ENCODE measurements at regions not wholly inside any gene's neighbourhood (a gene's known extent, or its start where the extent isn't known, plus 50 kb on each side); places are given as distances from the start of the nearest gene placed in this dataset.

GRCh38 chr2:64750817-64751285 lies 97.1 kb upstream of the SERTAD2 start:
- Histone ChIP-seq H3K27me3 (replicated peaks; ENCODE audit: insufficient read depth, low read depth, low read length, poor library complexity) (no peaks in the 10 kb centered on the region), H3K4me1 (ENCODE audit: insufficient read depth, low read length, poor library complexity, severe bottlenecking) (peaks cover 16% of the 10 kb centered on the region), H3K4me3 (ENCODE audit: low read depth, low read length, poor library complexity, severe bottlenecking) (peak overlapping the region; percentile 78), H3K36me3 (ENCODE audit: insufficient read depth, low read length, poor library complexity, severe bottlenecking) (no peaks in the 10 kb centered on the region), H3K9me3 (ENCODE audit: low read depth, low read length, poor library complexity, severe bottlenecking) (no peaks in the 10 kb centered on the region), H3K27ac (ENCODE audit: low read depth, low read length, poor library complexity, severe bottlenecking) (peak overlapping the region; percentile 91)
- TF ChIP-seq CTCF (conservative IDR thresholded peaks at IDR 0.05; ENCODE audit: low read depth, low read length) = no peak
- TF ChIP-seq EZH2 (IDR thresholded peaks at IDR 0.05; ENCODE audit: borderline replicate concordance, low read depth, low read length, poor library complexity, severe bottlenecking) = no peak
- intact Hi-C loops (cut with micrococcal nuclease; ENCODE audit: unreplicated experiment) = loop anchor here (2.0 kb wide), 1 partner anchor 98 kb away; the partner anchor contains the start of gene SERTAD2
- ChIA-PET CTCF (interaction anchor here (0.6 to 1.0 kb wide), 3 partner anchors 96 to 114 kb away, joined by 3 to 5 read pairs (median 4); no protein-coding TSS in a partner anchor), POLR2A (ENCODE audit: low non-redundant PET) (interaction anchor here (0.6 to 0.7 kb wide), 2 partner anchors 9 to 106 kb away, joined by 3 read pairs; no protein-coding TSS in a partner anchor)
- DNase-seq (ENCODE audit: low spot score) = peak; percentile 100
- no TSS peak for BruUV-seq (replicated peaks)

- Histone ChIP-seq H3K4me1 (ENCODE audit: insufficient read depth, low read length, poor library complexity, severe bottlenecking) (peaks cover 12% of the 10 kb centered on the region), H3K27me3 (replicated peaks; ENCODE audit: insufficient read depth, low read depth, low read length, poor library complexity) (no peaks in the 10 kb centered on the region), H3K9me3 (ENCODE audit: low read depth, low read length, poor library complexity, severe bottlenecking) (no peaks in the 10 kb centered on the region), H3K27ac (ENCODE audit: low read depth, low read length, poor library complexity, severe bottlenecking) (peak overlapping the region; percentile 88), H3K4me3 (ENCODE audit: low read depth, low read length, poor library complexity, severe bottlenecking) (peak overlapping the region; percentile 78), H3K36me3 (ENCODE audit: insufficient read depth, low read length, poor library complexity, severe bottlenecking) (no peaks in the 10 kb centered on the region)
- ChIA-PET CTCF (interaction anchor here (0.6 to 1.0 kb wide), 2 partner anchors 97 to 105 kb away, joined by 4 to 5 read pairs; no protein-coding TSS in a partner anchor), POLR2A (ENCODE audit: low non-redundant PET) (interaction anchor here (0.6 to 0.7 kb wide), 2 partner anchors 8 to 107 kb away, joined by 3 read pairs; no protein-coding TSS in a partner anchor)
- BruUV-seq (replicated peaks) = no TSS peak
- intact Hi-C loops (cut with micrococcal nuclease; ENCODE audit: unreplicated experiment) = loop anchor here (2.0 kb wide), 1 partner anchor 99 kb away; the partner anchor contains the start of gene SERTAD2
- peak; percentile 18; the same call in 1 of the 2 replicates for TF ChIP-seq CTCF (conservative IDR thresholded peaks at IDR 0.05; ENCODE audit: low read depth, low read length)
- TF ChIP-seq EZH2 (IDR thresholded peaks at IDR 0.05; ENCODE audit: borderline replicate concordance, low read depth, low read length, poor library complexity, severe bottlenecking) = no peak
- DNase-seq (ENCODE audit: low spot score) = peak; percentile 71
These were observed 97.9 kb upstream of the SERTAD2 start for GRCh38 chr2:64751286-64752260.

GRCh38 chr2:64753399-64753798 lies 99.7 kb upstream of the SERTAD2 start:
- H3K4me1 ChIP-seq (ENCODE audit: insufficient read depth, low read length, poor library complexity, severe bottlenecking) = peaks cover 12% of the 10 kb centered on the region
- no peak overlapping the region for H3K27ac ChIP-seq (ENCODE audit: low read depth, low read length, poor library complexity, severe bottlenecking)
- POLR2A ChIA-PET (ENCODE audit: low non-redundant PET) = no interaction called here
- CTCF ChIA-PET = no interaction called here
- intact Hi-C loops (cut with micrococcal nuclease; ENCODE audit: unreplicated experiment) = no loop called here
- DNase-seq (ENCODE audit: low spot score) = no peak
- H3K27me3 ChIP-seq (replicated peaks; ENCODE audit: insufficient read depth, low read depth, low read length, poor library complexity) = no peaks in the 10 kb centered on the region
- no peaks in the 10 kb centered on the region for H3K36me3 ChIP-seq (ENCODE audit: insufficient read depth, low read length, poor library complexity, severe bottlenecking)
- TF ChIP-seq CTCF (conservative IDR thresholded peaks at IDR 0.05; ENCODE audit: low read depth, low read length) = no peak
- no peak for TF ChIP-seq EZH2 (IDR thresholded peaks at IDR 0.05; ENCODE audit: borderline replicate concordance, low read depth, low read length, poor library complexity, severe bottlenecking)
- no TSS peak for BruUV-seq (replicated peaks)
- no peak overlapping the region for H3K4me3 ChIP-seq (ENCODE audit: low read depth, low read length, poor library complexity, severe bottlenecking)
- H3K9me3 ChIP-seq (ENCODE audit: low read depth, low read length, poor library complexity, severe bottlenecking) = no peaks in the 10 kb centered on the region

Measured in A673 (cell line).